ENCODE measurements at regions not wholly inside any gene's neighbourhood (a gene's known extent, or its start where the extent isn't known, plus 50 kb on each side); places are given as distances from the start of the nearest gene placed in this dataset.

DNA sequence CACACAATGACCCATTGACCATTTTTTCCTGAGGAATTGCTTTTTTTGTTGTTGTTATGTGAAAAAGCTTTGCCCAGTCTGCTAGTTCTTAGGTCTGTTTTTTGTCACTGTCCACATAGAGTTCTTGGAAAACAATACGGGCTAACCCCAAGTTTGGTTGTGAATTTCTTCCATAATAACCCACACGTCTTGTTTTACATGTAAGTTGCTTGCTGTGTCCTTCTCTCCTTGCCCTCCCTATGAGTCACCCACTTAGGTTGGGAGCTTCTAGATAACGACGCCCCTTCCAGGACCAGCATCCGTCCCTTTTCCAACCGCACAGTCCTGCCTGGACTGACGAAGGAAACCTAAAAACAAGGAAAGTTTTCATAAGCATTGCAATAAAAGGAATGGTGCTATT is 175.3 kb upstream of the HS3ST3A1 start:
- ATAC-seq (no peak), DNase-seq (ENCODE audit: low spot score) (no peak)
- Mint-ChIP-seq H3K9me3 (peaks cover 46% of the 10 kb centered on the region), H3K4me3 (no peak overlapping the region), H3K27ac (no peak overlapping the region), H3K27me3 (ENCODE audit: low read depth) (no peaks in the 10 kb centered on the region; the same call in 1 of the 2 replicates), H3K4me1 (no peaks in the 10 kb centered on the region), H3K36me3 (peaks cover 35% of the 10 kb centered on the region)
- TF ChIP-seq, protein P1, sequence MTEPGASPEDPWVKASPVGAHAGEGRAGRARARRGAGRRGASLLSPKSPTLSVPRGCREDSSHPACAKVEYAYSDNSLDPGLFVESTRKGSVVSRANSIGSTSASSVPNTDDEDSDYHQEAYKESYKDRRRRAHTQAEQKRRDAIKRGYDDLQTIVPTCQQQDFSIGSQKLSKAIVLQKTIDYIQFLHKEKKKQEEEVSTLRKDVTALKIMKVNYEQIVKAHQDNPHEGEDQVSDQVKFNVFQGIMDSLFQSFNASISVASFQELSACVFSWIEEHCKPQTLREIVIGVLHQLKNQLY (CRISPR knock-in tag; IDR thresholded peaks at IDR 0.05): no peak
- TF ChIP-seq ZBTB21 (CRISPR knock-in tag; IDR thresholded peaks at IDR 0.05; ENCODE audit: borderline replicate concordance) (no peak), RELA (CRISPR knock-in tag; IDR thresholded peaks at IDR 0.05; ENCODE audit: borderline replicate concordance) (no peak), NFATC4 (CRISPR knock-in tag; IDR thresholded peaks at IDR 0.05) (no peak), CREB1 (CRISPR knock-in tag; IDR thresholded peaks at IDR 0.05) (no peak), ELF4 (CRISPR knock-in tag; IDR thresholded peaks at IDR 0.05; ENCODE audit: low read depth) (no peak), FOXP1 (CRISPR knock-in tag; IDR thresholded peaks at IDR 0.05; ENCODE audit: borderline replicate concordance) (no peak), IRF2 (CRISPR knock-in tag; IDR thresholded peaks at IDR 0.05; ENCODE audit: borderline replicate concordance, low read depth) (no peak)
- TF ChIP-seq, protein P2, sequence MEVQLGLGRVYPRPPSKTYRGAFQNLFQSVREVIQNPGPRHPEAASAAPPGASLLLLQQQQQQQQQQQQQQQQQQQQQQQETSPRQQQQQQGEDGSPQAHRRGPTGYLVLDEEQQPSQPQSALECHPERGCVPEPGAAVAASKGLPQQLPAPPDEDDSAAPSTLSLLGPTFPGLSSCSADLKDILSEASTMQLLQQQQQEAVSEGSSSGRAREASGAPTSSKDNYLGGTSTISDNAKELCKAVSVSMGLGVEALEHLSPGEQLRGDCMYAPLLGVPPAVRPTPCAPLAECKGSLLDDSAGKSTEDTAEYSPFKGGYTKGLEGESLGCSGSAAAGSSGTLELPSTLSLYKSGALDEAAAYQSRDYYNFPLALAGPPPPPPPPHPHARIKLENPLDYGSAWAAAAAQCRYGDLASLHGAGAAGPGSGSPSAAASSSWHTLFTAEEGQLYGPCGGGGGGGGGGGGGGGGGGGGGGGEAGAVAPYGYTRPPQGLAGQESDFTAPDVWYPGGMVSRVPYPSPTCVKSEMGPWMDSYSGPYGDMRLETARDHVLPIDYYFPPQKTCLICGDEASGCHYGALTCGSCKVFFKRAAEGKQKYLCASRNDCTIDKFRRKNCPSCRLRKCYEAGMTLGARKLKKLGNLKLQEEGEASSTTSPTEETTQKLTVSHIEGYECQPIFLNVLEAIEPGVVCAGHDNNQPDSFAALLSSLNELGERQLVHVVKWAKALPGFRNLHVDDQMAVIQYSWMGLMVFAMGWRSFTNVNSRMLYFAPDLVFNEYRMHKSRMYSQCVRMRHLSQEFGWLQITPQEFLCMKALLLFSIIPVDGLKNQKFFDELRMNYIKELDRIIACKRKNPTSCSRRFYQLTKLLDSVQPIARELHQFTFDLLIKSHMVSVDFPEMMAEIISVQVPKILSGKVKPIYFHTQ (CRISPR knock-in tag; IDR thresholded peaks at IDR 0.05): no peak
- CTCF ChIA-PET: no interaction called here
- POLR2A ChIA-PET: no interaction called here

DNA sequence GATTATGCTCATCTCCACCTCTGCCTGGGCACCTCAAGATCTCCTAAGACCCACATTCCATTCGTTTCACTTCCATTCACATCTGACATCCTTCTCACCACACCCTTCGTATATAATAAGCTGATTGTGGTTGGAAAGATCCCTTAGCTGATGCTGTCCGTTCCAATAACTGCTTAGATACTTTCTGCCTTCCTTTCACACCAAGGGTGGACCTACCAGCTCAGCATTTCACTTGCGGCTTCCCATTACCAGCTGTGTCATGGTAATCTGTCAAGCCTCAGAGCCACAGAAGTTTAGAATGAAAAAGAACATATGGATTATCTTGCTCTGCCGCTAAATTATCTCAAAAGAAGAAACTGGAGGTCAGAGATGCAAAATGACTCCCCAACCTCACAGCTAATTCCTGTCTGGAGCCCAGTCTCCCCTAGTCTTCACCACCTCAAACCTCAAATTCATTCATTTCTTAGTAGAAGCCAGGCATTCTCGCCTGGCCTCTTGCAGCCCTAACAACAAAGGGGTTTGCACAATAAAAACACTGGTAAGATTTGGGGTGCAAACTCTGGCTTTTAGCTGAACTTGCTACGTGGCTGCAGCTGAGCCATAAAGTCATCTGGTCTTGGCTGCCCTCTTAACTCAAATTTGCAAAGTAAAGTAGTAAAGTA is 182.8 kb upstream of the HS3ST3A1 start:
- peaks cover 18% of the 10 kb centered on the region for H3K9me3 Mint-ChIP-seq
- no peaks in the 10 kb centered on the region for H3K4me1 Mint-ChIP-seq
- CTCF ChIA-PET: no interaction called here
- H3K36me3 Mint-ChIP-seq: peaks cover 17% of the 10 kb centered on the region
- no peak for DNase-seq (ENCODE audit: low spot score)
- TF ChIP-seq, protein P3, sequence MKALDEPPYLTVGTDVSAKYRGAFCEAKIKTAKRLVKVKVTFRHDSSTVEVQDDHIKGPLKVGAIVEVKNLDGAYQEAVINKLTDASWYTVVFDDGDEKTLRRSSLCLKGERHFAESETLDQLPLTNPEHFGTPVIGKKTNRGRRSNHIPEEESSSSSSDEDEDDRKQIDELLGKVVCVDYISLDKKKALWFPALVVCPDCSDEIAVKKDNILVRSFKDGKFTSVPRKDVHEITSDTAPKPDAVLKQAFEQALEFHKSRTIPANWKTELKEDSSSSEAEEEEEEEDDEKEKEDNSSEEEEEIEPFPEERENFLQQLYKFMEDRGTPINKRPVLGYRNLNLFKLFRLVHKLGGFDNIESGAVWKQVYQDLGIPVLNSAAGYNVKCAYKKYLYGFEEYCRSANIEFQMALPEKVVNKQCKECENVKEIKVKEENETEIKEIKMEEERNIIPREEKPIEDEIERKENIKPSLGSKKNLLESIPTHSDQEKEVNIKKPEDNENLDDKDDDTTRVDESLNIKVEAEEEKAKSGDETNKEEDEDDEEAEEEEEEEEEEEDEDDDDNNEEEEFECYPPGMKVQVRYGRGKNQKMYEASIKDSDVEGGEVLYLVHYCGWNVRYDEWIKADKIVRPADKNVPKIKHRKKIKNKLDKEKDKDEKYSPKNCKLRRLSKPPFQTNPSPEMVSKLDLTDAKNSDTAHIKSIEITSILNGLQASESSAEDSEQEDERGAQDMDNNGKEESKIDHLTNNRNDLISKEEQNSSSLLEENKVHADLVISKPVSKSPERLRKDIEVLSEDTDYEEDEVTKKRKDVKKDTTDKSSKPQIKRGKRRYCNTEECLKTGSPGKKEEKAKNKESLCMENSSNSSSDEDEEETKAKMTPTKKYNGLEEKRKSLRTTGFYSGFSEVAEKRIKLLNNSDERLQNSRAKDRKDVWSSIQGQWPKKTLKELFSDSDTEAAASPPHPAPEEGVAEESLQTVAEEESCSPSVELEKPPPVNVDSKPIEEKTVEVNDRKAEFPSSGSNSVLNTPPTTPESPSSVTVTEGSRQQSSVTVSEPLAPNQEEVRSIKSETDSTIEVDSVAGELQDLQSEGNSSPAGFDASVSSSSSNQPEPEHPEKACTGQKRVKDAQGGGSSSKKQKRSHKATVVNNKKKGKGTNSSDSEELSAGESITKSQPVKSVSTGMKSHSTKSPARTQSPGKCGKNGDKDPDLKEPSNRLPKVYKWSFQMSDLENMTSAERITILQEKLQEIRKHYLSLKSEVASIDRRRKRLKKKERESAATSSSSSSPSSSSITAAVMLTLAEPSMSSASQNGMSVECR (CRISPR knock-in tag; IDR thresholded peaks at IDR 0.05; ENCODE audit: borderline replicate concordance): no peak
- no peak for TF ChIP-seq MYBL2 (CRISPR knock-in tag; IDR thresholded peaks at IDR 0.05)
- TF ChIP-seq, protein P4, sequence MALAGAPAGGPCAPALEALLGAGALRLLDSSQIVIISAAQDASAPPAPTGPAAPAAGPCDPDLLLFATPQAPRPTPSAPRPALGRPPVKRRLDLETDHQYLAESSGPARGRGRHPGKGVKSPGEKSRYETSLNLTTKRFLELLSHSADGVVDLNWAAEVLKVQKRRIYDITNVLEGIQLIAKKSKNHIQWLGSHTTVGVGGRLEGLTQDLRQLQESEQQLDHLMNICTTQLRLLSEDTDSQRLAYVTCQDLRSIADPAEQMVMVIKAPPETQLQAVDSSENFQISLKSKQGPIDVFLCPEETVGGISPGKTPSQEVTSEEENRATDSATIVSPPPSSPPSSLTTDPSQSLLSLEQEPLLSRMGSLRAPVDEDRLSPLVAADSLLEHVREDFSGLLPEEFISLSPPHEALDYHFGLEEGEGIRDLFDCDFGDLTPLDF (CRISPR knock-in tag; IDR thresholded peaks at IDR 0.05): no peak
- no peak for TF ChIP-seq PRRX2 (CRISPR knock-in tag; IDR thresholded peaks at IDR 0.05)
- no peak for TF ChIP-seq NFE2L1 (CRISPR knock-in tag; IDR thresholded peaks at IDR 0.05)
- POLR2A ChIA-PET: interaction anchor here (0.7 kb wide), 1 partner anchor 546 kb away, joined by 3 read pairs; no protein-coding TSS in a partner anchor
- no peaks in the 10 kb centered on the region for H3K27me3 Mint-ChIP-seq (ENCODE audit: low read depth)
- 0 out of 2 replicates have a peak overlapping the region, but pooled peaks have one; percentile 0 for H3K27ac Mint-ChIP-seq
- ATAC-seq: no peak
- no peak overlapping the region for H3K4me3 Mint-ChIP-seq

Data from WTC11 (cell line).